ENCODE measurements at regions not wholly inside any gene's neighbourhood (a gene's known extent, or its start where the extent isn't known, plus 50 kb on each side); places are given as distances from the start of the nearest gene placed in this dataset.

GRCh38 chr7:13099154-13099795, 411.8 kb downstream of the ARL4A start:
- no peak for TF ChIP-seq POLR2A (IDR thresholded peaks at IDR 0.05; ENCODE audit: low read depth, low read length)
- no peak for TF ChIP-seq TAF1 (IDR thresholded peaks at IDR 0.05; ENCODE audit: borderline replicate concordance, low read depth, low read length)

Data from GM12892 (cell line).